ENCODE measurements at regions not wholly inside any gene's neighbourhood (a gene's known extent, or its start where the extent isn't known, plus 50 kb on each side); places are given as distances from the start of the nearest gene placed in this dataset.

DNA sequence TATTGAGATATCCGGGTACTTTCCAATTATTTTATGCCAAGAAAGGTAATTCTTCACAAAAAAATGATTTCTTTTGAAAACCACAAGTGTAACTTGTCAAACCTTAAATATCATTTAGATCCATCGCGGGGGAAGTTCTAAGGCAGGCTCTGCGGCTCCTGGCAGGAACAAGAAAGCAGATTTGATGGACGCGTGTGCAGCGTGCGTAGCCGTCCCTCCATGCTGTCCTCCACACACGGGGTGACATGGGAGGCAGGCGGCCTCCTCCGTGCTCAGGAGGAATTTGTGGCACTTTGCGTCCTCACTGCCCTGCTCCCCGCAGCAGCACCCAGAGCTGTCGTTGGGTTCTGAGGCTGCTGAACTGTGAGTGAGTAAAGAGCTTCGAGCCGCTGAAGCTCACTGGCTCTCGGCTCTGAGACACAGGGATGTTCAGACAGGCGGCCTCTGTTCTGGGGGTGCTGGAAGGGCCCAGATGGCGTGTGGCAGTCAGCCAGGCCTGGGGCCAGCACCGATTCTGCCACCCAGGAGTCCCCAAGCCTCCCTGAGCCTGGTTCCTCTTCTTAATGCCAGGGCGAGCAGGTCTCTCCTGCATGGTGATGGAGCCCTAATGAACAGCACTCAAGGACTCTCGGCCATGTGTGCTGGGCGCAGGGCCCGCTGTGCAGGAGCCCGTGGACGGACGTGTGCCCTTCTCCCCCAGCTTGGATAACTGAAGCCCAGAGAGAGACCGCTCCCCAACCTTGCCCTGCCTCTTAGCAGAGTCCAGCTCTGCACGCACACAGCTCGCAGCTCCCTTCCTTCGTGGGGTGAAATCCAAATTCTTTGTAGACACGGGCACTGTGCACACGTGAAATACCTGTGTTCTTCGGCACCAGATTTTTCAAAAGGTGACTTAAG lies 185.4 kb upstream of the SHH start:
- DNase-seq (ENCODE audit: low read depth), result no peak

DNA sequence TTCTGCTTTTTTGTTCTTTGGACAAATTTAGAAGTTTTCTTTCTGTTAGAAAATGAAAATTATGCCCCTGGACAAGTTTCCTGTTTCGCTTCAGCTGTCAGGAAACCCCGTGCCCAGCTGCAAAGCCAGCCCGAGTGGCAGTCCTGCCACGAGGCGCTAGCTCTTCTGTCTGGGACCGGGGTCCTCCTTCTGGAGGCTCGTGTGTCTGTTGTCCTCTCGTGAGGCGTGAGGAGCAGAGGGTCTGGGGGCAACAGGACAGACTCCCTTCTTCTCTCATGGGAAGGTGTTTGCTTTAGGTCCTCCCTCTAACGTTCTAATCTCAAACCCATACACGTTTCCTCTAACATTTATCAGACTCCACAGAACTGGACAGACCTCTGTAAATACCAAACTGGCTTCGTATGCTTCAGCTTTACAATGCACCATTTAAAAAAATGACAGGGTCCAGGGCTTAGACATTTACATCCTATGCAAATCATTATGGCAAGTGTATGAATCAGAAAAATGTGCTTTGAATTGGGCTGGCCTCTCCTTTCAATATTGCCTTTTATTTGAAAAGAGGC lies 184.5 kb upstream of the SHH start:
- no peak for DNase-seq (ENCODE audit: low read depth)

DNA sequence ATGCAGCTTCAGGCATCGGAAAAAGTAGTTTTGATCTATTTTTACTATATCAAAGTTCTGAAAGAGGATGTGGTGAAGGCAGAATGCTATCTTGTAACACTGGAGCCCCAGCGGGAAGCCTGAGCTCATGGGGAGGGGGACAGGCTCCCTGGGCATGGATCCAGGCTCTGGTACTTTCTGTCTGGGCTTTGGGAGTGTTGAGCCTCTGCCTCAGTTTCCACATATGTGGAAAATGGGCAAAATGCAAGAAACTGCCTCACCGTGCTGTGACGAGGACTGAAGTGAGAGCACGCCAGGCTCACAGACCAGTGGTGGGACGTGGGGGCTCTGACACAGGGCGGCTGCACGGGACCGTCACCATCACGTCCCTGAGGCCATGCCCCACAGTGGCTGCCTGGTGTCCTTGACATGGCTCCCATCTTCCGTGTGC lies 182.9 kb upstream of the SHH start:
- no peak for DNase-seq (ENCODE audit: low read depth)

DNA sequence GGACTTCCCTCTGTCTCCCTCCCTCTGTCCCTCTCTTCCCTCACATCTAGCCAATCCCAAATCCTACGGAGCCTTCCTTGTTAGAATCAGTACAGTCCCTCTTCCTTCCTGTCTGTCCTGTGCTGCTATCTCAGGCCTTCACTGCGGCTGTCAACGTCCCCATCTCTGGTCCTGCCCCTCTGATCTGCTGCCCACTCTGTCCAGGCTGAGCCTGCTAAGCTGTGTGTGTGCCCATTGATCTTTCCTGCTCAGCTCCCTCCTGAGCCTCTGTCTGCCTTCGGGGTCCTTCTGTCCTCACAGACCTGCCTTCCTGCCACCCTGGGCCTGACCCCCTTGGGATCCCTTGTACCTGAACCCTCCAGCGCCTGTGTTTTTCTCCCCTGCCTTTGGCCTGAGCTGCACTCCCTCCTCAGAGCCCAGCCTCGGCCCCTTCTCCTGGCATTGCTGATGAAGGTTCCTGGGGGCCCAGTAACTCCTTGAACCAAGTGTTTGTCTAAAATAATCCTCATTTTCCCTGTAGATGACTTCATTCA lies 182.1 kb upstream of the SHH start:
- DNase-seq (ENCODE audit: low read depth), result no peak

DNA sequence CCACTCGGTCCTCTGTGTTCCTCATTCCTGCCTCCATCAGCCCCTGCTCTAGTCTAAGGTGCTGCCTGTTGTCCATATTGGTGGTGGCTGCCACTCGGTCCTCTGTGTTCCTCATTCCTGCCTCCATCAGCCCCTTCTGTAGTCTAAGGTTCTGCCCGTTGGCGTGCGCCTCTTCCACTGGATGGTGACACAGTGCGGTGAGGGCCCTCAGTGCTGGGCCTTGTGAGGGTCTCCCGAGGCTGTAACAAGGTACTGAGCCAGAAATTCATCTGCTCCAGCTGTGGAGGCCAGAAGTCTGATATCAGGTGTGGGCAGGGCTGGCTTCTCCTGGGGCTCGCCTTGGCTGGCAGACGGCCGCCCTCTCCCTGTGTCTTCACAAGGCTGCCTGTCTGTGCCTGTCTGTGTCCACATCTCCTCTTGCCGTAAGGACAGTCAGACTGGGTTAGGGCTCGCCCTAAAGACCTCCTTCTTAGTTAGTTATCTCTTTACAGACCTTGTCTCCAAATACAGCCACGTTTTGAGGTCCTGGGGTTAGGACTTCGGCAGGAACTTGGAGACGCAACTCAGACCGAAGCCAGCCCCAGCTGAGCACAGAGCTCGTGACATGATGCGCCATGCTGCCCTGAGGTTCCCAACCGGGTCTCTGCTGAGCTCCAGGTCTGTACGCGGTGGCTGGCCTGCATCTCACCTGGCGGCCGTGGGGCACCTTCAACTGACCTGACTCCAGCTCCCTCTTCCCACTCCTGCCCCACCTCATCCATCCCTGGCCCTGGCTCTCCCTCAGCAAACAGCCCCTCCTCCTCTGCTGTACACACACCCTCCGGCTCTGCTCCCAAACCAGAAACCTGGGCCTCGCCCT lies 181.4 kb upstream of the SHH start:
- no peak for DNase-seq (ENCODE audit: low read depth)

DNA sequence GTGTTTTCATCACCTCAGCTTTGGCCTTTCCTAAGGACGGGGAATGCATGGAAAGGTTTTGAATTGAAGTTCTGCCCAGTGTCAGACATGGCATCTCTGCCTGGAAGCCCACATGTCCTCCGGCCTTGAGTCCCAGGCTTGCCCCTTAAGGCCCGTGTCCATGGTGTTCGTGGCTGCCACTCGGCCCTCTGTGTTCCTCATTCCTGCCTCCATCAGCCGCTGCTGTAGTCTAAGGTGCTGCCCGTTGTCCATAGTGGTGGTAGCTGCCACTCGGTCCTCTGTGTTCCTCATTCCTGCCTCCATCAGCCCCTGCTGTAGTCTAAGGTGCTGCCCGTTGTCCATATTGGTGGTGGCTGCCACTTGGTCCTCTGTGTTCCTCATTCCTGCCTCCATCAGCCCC lies 180.7 kb upstream of the SHH start:
- no peak for DNase-seq (ENCODE audit: low read depth)

DNA sequence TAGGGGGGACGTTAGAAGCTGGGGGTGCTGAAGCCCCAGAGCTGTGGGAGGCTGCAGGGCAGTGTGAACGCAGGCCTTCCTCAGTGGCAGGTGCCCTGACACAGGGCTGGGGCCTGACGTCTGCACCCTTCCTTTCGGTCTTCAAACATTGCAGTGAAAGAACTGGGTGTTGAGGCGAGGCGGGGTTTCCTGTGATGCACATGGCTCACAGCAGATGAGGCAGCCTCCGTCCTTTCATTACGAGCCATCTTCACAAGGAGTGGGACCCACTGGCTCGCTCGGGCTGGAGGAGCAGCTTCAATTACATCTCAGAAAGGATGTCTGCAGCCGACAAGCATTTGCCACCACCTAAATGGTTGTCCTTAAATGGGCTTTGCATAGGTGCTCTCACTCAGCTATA lies 180.3 kb upstream of the SHH start:
- no peak for DNase-seq (ENCODE audit: low read depth)

DNA sequence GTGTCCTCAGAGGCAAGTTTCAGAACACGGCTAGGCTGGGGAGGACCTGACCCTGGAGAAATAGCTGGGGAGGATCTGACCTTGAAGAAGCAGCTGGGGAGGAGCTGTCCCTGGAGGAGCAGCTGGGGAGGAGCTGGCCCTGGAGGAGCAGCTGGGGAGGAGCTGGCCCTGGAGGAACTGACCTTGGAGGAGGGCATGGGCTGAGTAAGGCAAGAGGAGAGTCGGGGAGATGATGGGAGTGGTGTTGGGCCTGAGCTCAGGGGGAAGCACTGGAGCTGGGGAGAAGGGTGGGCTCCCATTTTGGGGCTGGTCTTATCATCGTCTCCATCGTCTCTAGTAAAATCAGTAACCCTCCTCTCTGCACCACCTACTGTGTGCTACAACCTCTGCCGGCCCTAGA lies 179.8 kb upstream of the SHH start:
- DNase-seq (ENCODE audit: low read depth), result no peak

DNA sequence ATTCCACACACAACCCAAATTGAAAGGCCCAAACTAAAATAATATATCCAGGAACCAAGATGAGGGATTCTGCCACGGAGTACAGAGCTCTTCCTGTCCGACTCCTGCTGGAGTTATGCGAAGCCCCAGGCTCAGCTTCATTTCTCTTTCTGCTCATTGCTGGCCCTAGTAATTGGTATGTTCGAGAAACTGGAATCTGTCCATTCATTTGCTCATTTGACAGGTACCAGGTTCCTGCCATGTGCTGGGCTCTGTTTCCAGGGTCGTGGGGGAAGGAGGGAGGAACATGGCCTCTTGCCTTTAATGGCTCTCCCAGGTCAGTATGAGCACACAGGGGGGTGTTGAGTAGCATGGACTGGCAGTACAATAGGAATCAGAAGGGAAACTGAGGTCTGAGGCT lies 179.2 kb upstream of the SHH start:
- no peak for DNase-seq (ENCODE audit: low read depth)

DNA sequence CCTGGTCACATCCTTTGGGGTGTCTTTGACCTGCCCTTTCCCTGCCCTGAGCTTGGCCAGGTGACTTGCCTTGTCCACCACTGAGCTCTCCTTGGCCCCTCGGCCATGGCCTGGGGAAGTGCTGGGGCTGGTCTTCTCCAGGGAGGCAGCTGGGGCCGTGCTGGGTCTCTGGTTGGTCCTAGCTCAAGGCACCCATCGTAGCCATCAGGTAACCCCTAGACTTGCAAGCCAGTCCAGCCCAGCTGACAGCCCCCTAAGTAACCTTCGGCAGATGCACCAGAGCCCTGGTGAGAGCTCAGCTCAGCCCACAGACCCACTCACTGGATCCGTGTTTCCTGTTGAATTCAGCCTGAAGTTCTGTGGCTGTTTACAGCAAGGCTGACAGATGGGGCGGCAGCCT lies 176.2 kb upstream of the SHH start:
- no peak for DNase-seq (ENCODE audit: low read depth)

DNA sequence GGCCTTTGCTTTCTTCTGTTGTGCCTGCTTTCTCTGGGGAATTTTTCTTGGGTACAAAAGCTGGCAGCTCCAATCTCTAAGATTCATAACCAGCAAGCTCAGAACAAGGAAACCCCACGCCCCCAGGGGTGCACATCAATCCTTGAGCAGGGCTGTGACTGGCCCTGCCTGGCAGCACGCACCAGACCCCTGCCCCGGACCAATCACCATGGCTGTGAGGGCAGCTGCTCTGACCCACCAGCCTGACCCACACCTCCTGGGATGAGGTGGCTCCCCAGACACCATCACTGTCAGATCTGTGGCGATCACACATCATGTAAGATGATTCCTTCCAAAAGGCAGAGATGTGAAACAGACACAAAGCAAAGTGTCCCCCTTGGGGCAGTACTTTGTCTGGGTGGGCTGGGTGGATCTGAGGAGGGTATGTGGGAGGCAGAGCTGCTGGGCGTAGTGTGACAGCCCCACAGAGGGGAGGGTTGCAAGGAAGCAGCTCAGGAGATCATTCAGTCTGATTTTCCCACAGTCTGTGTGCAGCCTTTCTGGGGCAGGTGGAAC lies 175.5 kb upstream of the SHH start:
- DNase-seq (ENCODE audit: low read depth), result no peak

DNA sequence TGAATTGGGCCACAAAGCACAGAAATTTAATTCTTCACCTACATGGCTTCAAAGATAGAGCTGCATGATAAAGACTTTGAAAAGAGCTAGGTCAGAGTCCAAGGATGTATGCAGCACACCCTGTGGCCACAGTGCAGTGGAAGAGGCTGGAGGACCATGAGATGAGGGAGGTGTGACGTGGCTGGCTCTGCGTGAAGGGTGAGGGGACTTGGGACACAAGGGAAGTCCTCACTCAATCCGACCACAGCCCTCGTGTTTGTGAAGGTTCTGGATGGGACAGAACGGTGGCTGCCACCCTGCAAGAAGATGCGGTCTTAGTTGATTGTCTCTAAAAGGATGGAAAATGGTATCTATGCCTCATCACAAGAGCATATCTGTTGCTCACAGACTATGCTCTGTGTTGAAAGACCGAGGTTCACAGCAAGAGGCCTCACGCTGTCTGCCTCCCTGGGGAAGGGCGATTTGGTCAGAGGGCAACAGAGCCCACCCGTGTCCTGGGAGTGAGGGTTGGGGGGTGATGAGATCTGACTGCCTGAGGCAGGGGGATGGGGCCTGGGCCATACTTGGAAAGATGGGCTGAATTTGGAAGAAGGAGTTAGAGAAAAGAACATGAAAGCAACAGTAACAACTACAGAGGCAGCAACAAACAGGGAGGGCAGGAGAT lies 174.4 kb upstream of the SHH start:
- peak; percentile 1 for DNase-seq (ENCODE audit: low read depth)

DNA sequence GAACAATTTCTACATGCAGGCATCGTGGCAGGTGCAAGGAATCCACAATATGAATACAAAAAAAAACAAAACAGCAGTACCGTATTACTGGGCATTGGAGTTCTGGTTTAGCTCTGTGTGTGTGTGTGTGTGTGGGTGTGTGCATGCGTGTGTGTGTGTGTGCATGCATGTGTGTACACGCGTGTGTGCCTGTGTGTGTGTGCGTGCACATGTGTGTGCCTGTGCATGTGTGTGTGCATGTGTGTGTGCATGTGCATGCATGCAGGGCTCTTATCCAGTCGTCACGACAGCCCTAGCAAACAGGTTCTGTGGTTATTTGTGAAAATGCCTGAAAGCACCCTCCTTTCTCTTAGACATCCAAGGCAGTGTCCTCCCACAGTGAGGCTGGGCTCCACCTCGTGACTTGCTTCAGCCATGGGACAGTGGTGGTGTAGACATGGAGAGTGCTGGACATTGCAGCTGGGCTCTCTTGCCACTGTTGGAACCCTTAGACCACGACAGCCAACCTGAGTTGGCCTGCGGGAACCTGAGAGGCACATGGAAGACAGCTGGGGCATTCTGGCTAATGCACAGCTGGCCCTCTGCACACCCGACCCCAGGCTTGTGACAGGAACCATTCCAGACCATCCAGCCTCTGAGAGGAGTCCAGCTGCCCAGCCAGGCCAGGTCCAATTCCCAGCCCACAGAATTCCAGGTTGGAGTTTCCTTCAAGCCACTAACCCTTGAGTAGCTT lies 173.4 kb upstream of the SHH start:
- DNase-seq (ENCODE audit: low read depth), result peak; percentile 2

DNA sequence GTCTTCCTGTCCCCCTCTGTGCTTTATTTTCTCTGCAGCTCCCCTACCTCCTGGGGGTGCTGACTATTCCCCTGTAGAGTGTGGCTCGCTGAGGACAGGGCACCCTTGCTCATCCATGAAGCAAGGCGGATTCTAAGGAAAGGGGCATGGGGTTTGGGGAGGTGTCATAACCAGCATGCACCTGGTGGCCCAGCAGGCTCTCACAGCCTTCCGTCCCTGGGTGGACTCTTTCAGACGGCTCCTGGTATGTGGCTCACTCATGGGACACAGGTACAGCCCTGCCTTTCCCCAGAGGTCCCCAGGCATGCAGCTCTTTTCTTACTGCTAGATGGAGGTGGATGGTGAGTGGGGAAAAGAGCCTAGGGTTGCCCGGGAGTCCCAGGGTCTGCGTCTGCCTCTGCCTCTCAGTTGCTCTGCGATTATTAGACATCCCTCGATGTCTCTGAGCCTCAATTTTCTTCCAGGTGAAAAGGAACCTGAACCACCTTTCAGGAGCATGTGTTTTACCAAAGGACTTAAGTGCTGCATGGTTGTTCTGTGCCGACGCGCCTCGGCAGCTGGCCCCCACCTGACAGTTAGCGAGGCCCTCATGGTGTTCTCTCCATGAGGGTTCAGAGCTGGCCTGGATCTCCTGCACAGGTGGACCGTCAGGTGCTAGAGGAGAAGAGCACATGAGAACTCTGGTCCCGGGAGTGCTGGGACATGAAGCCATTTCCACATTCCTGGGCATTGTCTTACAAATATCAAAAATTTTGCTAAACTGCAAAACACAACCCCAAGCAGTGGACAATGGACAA lies 172.5 kb upstream of the SHH start:
- DNase-seq (ENCODE audit: low read depth), result peak; percentile 1

DNA sequence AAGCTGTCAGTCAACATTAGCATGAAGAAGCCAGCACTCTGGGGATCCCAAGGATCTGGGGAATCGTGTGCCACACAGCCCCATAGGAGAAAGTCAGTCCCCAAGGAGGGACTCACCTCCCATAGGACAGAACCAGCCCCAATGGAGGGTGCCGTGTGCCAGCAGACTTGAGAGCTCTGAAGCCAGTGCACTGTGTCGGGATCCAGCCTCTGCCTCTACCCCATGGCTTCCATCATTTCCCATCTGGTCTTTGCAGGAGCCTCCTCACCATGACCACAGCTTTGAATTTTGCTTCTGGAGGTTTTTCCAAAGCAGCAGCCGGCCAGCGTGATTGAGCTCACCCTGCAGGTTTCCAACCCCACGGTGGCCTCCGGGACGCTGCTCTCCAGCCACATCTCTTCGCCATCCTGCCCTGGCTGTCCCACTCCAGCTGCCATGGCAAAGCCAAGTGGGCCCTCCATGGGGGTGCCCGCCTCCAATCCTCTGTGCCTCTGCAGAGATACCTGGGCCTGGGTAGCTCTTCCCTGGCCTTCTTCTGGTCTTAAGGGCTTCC lies 171.8 kb upstream of the SHH start:
- DNase-seq (ENCODE audit: low read depth), result peak; percentile 2

DNA sequence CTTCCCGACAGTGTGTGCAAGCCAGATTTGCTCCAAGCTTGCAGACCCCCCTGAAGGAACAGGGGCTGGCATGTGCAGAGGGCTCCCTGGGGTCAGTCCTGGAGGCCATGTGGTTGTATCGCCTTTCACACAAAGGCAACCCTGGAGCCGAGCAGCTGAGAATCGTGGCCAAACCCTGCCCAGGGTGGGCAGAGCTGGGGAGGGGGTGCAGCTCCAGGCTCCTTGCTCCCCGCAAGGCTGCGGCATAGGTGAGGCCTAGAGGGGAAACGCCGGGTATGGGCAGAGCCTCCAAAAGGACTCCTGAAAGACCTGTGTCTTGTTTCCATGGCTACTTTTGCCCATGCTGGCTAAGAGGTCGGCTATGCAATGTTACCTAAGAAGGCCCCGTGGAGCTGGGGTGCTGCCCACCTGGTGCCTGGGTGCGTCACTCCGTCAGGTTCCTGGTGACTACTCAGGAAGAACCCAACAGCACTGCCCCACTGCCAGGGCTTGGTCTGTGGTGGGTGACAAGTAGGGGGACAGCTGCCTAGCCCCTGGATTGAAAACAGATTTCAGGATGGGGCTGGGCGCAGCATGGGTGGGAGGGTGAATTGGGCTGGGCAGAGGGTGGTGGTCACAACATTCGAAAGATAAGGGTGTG lies 171.0 kb upstream of the SHH start:
- peak; percentile 1 for DNase-seq (ENCODE audit: low read depth)

DNA sequence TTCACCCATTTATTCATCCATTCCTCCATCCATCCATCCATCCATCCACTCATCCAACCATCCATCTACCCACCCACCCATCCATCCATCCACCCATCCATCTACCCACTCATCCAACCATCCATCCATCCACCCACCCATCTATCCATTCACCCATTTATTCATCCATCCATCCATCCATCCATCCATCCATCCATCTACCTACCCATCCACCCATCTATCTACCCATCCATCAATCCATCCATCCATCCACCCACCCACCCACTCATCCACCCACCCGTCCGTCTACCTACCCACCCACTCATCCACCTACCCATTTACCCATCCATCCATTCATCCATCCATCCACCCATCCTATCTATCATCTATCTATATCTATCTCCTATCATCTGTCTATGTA lies 169.4 kb upstream of the SHH start:
- DNase-seq (ENCODE audit: low read depth), result no peak

DNA sequence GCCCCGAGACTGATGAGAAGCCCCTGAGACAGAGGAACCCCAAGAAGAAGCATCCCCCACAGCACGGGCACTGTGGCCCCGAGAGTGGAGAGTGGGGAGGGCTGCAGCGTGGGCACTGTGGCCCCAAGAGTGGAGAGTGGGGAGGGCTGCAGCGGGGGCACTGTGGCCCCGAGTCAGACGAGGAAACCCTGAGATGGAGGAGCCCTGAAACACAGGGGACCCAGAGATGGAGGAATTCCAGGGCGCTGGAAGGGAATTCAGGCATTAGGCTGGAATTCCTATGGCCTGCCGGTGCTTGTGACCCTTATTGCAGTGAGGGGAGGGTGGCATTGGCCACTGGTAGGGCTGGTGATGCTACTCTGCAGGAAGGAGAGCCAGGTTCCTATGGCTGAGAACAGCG lies 168.6 kb upstream of the SHH start:
- DNase-seq (ENCODE audit: low read depth), result no peak

DNA sequence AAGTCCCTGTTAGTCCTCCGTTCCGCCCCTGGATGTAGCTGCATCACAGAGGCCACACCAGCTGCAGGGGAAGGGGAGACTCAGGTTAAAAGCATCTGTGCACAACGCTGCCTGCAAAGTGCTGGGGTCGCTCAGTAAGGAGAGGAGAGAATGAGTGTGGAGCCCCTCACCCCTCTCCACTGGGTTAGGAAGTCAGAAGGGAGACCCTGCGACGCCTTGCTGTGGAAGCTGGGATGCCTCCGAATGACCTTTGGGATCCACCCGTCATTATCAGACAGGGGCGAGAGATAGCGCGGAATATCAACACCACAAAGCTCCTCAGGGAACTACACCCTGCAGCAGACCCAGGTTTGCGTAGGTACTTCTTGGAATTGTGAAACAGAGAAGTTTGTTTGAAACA lies 167.7 kb upstream of the SHH start:
- no peak for DNase-seq (ENCODE audit: low read depth)

Measured in Daoy (cell line).